Chondrocyte (in vitro differentiated cells): ENCODE measurements at regions not wholly inside any gene's neighbourhood (a gene's known extent, or its start where the extent isn't known, plus 50 kb on each side); places are given as distances from the start of the nearest gene placed in this dataset.

Experiments
- DNase-seq: peaks from one replicate; pipeline ENCODE4 v3.0.0; 2021; ENCODE audit warnings: mixed read lengths, low spot score
- H3K27ac Mint-ChIP-seq: one replicate; pipeline ENCODE4 v1.8.0; 2021; ENCODE audit warnings: mild to moderate bottlenecking, moderate library complexity, mixed read lengths; ENCODE audit not compliant: unreplicated experiment
- H3K27me3 Mint-ChIP-seq: 2 replicates; pipeline ENCODE4 v1.8.0; 2021; ENCODE audit warnings: low read depth, mixed read lengths
- H3K36me3 Mint-ChIP-seq: 2 replicates; pipeline ENCODE4 v1.8.0; 2021; ENCODE audit warnings: low read depth, mixed read lengths
- H3K4me1 Mint-ChIP-seq: 2 replicates; pipeline ENCODE4 v1.8.0; 2021; ENCODE audit warnings: low read depth, mild to moderate bottlenecking, mixed read lengths
- H3K4me3 Mint-ChIP-seq: one replicate; pipeline ENCODE4 v1.8.0; 2021; ENCODE audit warnings: mild to moderate bottlenecking, moderate library complexity, mixed read lengths; ENCODE audit not compliant: unreplicated experiment
- H3K9me3 Mint-ChIP-seq: 2 replicates; pipeline ENCODE4 v1.8.0; 2021; ENCODE audit warnings: low read depth, mixed read lengths
- CTCF ChIP-seq: fragments of 200-600 bp; sonication (generic); IDR thresholded peaks from 2 replicates; pipeline ENCODE4 v1.5.0; 2021; ENCODE audit warnings: antibody characterized with exemption, mild to moderate bottlenecking, moderate library complexity

GRCh38 chr6:47908271-47908670, 126.4 kb downstream of the OPN5 start:
- Mint-ChIP-seq H3K4me1 (no peaks in the 10 kb centered on the region), H3K27me3 (no peaks in the 10 kb centered on the region), H3K27ac (no peak overlapping the region), H3K4me3 (no peak overlapping the region), H3K9me3 (no peaks in the 10 kb centered on the region), H3K36me3 (no peaks in the 10 kb centered on the region)
- TF ChIP-seq CTCF = no peak
- no peak for DNase-seq

- no peak for TF ChIP-seq CTCF
- Mint-ChIP-seq H3K36me3 (no peaks in the 10 kb centered on the region), H3K27me3 (no peaks in the 10 kb centered on the region), H3K27ac (no peak overlapping the region), H3K4me3 (no peak overlapping the region), H3K4me1 (no peaks in the 10 kb centered on the region), H3K9me3 (no peaks in the 10 kb centered on the region)
- DNase-seq = no peak
Observed at GRCh38 chr6:47905717-47906116, 123.9 kb downstream of the OPN5 start.

GRCh38 chr6:47897247-47897646, 115.4 kb downstream of the OPN5 start:
- H3K27ac Mint-ChIP-seq = no peak overlapping the region
- no peak for DNase-seq
- no peak overlapping the region for H3K4me3 Mint-ChIP-seq
- H3K36me3 Mint-ChIP-seq = no peaks in the 10 kb centered on the region
- H3K9me3 Mint-ChIP-seq = peaks cover 5% of the 10 kb centered on the region
- TF ChIP-seq CTCF = no peak
- no peaks in the 10 kb centered on the region for H3K4me1 Mint-ChIP-seq
- H3K27me3 Mint-ChIP-seq = peaks cover 3% of the 10 kb centered on the region

- no peak for TF ChIP-seq CTCF
- H3K9me3 Mint-ChIP-seq = peaks cover 3% of the 10 kb centered on the region
- no peaks in the 10 kb centered on the region for H3K4me1 Mint-ChIP-seq
- no peak overlapping the region for H3K27ac Mint-ChIP-seq
- DNase-seq = no peak
- H3K36me3 Mint-ChIP-seq = no peaks in the 10 kb centered on the region
- no peaks in the 10 kb centered on the region for H3K27me3 Mint-ChIP-seq
- no peak overlapping the region for H3K4me3 Mint-ChIP-seq
Observed at GRCh38 chr6:47890326-47890875, 108.6 kb downstream of the OPN5 start.

GRCh38 chr6:47879015-47879414, 97.2 kb downstream of the OPN5 start:
- no peaks in the 10 kb centered on the region for H3K36me3 Mint-ChIP-seq
- no peak overlapping the region for H3K4me3 Mint-ChIP-seq
- DNase-seq = no peak
- no peak for TF ChIP-seq CTCF
- no peaks in the 10 kb centered on the region for H3K27me3 Mint-ChIP-seq
- no peak overlapping the region for H3K27ac Mint-ChIP-seq
- no peaks in the 10 kb centered on the region for H3K4me1 Mint-ChIP-seq
- H3K9me3 Mint-ChIP-seq = no peaks in the 10 kb centered on the region
